Germinal center (tissue), 1 donor: ENCODE measurements at regions not wholly inside any gene's neighbourhood (a gene's known extent, or its start where the extent isn't known, plus 50 kb on each side); places are given as distances from the start of the nearest gene placed in this dataset.

Experiments used
- DNase-seq: peaks from one replicate; pipeline ENCODE4 v3.0.0; 2012; ENCODE audit warnings: mixed read lengths, low spot score

DNA sequence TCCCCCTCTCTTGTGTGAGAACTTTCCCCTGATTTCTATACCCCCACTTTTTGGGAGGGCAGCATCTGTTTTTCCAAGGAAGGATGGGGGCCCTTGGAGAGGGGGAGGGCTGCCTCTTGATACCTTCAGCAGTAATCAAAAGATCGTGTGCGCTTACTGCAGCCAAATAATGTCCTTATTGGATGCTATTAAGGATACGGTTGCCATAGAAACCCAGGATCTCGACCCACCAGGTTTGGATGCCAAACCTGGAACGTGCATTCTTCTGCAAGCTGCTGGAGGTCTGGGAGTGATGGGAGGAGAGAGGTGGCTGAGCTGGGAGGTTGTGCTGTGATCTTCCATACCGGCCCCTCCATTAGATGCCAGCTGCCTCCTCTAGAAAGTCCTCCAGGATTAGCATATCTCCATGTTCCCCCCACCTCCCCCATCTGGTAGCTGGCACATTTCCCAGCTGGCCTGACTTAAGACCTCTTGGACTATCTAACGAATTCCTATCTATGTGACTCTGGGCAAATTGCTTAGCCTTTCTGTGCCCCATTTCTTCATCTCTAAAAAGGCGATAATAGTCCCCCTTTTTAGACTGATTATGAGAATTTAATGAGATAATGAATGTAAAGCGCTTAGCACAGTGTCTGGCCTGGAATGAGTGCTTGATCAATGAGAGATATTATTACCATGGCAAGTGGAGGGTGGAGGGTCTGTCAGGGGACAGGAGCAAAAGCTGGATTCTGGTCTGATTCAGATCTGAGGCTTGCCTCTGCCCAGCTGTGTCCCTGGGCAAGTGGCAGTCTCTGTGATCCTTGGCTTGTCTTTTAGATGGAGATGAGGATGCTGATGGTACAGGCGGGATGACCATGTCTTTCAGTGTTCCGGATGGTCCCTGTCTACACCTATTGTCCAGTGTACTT is 78.5 kb upstream of the PCBD1 start:
- DNase-seq, result no peak

DNA sequence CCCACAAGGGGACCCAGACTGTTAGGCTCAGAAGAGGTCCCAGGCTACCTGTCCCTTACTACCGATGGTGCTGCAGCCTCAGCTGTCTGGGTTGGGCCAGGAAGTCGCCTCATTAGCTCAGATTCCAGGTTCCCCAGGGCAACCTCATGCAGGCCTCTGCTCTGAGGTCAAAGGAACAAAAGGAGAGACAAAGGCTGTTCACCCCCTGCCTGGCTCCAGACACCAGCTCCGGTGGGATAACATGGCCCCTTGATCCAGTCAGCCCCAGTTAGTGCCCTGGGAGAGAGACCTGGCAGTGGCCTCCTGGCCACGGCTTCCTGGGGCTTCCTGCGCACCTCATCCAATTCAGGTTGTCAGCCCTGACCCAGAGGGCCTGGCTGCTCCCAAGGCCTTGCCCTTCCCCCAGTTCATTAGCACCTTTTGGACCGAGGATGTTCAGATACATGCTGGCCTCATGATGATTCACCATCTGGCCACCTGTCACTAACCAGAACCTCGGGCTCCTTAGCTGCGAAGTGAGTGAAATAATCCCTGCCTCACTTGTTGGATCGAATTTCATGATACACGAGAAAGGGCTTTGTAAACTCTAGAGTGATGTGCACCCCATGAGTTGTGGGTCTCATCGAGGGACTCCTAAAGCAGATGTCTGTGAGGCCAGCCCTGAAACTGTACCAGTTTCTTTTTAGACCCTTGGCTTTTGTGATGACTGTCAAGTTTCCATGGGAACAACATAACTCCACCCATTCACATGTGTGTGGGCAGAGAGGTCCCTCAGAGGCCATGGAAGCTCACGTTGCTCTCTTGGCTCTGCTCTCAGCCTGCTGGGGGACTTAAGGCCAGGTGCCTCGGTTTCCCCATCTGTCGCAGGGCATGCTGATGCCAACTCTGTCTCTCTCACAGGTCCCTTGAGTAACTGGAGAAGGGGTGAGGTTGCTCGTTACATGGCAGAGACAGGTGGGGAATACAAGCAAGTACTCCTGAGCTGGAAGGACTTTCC is 79.5 kb upstream of the PCBD1 start:
- DNase-seq, result no peak

DNA sequence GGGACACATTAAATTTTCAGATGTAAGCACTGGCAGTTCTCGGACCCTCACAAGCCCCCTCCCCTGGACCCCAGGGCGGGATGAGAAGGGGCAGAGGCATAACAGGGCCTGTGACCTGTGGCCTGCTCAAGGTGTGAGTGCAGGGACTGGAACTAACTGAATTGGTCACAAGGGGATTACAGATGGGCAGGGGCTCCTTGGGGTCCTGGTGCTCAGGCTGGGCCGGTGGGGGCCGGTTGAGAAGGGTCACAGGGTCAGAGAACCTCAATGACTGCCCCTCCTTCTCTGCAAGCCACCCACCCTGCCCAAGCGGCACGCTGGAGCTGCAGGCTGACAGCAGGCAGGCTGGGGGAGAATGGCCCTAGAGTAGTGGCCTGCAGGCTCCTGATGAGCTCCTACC is 80.8 kb upstream of the PCBD1 start:
- DNase-seq, result no peak

DNA sequence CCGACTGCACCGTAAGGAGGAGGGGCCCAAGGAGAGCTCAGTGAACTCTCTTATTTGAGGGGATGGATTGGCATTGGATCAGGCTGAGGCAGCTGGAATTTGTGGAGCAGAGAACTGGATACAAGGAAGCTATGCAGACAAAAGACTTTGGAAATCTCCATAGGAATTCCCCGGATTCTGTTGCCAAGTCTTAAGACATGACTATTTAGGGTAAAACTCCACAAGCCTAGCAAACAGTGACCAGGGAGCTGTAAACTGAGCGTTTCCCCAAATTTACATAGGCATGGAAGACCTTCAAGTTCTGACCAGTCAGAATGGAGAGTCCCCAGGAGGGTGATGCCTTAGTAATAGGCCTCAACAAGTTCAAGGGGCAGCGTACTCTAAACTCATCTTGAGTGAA is 82.5 kb upstream of the PCBD1 start:
- no peak for DNase-seq

DNA sequence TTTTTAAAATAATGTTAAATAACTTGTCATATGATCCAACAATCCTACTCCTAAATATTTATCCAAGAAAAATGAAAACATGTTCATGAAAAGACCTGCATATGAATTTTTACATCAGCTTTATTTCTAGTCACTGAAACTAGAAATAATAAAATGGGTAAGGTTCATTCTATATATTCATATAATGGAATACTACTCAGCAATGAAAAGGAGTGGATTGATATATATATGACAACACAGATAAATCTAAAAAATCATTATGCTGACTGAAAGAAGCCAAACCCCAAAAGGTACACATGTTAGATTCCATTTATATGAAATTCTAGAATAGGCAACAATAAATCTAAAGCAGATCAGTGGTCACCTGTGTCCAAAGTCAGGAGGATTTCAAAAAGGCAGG is 84.9 kb upstream of the PCBD1 start:
- no peak for DNase-seq

DNA sequence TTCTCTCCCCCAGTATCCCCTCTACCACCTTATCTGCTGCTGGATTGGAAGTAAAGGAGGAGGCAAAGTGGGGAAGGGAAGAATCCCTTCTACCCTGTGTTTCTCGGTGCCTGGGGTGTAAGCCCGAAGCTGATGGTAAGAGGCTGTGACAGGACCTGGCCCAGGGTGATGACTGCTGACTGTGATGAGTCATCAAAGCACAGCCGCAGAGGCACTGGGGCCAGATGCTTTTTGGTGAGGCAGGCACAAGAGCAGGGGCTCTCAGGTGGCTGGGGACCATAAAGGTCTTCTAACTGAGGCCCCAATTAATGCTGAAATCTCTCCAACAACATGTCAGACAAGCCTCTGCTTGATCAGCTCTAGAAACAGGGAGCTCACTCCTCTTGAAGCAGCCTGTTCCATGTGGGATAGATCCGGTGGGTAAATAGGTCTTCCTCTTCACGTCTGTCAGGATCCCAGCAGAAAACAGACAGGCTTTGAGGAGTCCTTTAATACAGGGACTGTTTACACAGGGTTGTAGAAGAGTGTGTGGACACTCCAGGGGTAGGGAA is 86.1 kb upstream of the PCBD1 start:
- no peak for DNase-seq

DNA sequence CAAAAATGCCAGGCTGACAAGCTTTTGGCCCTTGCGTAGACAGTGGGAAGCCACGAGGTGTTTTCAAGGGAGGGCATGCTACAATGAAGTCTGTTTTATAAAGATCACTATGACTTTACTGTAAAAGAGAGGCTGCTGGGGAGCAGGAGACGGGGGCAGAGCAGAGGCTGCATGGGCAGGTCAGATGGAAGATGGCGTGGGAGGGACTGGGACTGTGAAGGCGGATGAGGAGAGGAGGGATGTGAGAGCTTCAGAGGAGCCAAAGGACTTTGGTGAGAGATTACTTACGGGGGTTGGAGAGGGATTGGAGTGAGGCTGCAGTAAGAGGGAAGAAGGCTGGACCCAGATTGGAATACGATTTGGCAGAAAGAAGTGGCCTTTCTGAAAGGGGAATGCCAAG is 86.6 kb upstream of the PCBD1 start:
- DNase-seq, result no peak

DNA sequence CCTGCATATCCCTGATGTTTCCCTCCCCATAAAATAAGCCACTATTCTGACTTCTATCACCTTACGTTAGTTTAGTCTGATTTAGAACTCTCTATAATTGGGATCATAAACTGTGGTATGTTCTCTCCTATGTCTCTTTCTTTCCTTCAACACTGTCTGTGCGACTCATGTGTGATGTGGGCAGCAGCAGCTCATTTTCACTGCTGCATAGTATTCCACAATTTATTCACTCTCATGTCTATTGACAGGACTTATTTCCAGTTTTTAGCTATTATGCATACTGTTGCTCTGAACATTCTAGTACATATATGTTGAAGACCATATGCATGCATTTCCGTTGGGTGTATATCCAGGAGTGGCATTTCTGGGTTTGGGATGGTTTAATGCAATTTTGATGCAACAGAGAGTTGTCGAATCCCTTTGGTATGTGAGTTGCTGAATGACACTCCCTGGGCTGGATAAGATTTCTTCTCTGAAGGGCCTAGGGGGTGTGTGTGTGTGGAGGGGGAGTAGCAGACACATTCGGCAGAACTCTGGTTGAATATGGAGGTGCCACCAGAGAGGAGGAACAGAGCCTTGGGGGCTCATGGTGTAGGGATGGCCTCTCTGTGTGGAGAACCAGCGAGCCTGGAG is 87.8 kb upstream of the PCBD1 start:
- DNase-seq, result no peak

DNA sequence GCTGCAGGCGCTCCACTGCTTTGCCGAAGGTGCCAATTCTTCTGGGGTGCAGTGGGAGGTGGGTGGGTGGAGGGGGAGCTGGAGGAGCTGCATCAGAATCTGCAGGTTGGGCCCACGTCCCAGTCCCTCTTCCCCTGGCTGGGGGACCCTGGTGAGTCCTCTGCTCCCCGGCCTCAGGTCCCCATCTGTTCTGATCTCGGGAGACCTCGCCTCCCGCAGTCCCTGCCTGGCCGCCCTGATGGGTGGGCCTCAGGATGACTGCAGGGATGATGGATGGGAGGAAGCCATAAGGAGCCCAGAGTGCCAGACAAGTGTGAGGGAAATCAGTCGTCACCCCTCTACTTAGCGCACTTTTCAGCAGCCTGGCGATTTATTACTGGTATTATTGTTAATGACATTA is 89.3 kb upstream of the PCBD1 start:
- no peak for DNase-seq

DNA sequence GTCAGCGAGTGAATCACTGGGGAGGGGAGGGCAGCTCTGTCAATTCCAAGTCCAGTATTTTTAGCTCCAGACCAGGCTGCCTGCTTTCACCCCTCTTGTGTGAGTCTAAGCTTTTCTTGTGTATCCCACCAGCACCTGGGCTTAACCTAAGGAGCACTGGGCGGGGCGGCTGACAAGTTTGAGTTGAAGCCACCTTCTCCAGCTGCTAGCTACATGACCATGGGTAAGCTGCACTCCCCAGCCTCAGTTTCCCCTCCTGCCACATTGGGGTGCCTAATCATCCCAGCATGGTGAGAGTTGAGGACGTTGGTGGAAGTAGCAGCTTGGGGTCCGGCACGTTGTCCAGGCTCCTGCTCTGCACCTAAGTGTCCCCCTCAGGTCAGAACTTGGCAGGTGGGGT is 89.8 kb upstream of the PCBD1 start:
- DNase-seq, result no peak

DNA sequence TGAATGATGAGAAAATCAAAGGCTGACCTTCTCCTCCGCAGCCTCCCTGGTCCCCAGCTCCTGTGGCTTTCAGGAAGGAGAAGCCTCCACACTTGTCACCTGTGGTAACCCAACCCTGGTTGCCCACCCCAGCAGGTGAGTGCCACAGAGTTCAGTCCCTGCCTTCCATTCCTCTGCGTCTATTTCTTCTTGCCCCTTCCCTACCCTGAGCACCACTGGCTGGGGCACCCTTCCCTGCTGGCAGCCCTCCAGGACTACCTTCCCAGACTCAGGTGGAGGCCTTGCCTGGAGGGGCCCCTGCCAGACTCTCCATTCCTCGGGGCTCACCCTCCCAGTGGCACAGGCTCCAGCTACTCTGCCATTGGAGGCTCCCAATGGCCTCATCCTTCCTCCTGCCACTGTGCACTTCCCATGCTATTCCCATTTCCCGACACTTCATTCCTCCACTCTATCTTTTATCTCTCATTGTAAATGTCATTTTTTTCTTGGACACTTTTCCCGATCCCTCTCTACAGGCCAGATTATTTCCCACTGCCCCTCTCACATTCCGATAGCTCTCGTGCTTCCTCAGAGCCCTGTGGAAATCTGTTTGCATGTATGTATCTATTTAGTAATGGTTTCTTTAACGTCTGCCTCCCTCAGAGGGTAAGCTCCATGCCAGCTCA is 90.6 kb upstream of the PCBD1 start:
- no peak for DNase-seq

DNA sequence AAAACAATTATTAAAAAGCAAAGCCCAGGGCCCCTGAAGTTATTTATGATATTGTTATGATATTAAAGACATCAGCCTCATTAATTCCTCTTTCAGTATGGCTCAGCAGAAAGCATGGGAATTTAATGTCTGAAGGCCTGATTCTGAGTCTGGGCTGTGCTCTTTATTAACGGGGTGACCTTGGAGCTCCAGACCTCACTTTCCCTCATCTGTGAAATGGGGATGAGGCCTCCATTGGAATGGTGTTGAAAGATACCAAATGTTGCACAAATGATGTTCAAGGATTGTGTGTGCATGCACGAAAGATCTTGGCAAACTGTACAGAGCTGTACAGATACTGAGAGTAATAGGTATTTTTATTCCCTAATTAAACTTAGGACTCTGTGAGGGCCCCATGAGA is 92.3 kb upstream of the PCBD1 start:
- no peak for DNase-seq

DNA sequence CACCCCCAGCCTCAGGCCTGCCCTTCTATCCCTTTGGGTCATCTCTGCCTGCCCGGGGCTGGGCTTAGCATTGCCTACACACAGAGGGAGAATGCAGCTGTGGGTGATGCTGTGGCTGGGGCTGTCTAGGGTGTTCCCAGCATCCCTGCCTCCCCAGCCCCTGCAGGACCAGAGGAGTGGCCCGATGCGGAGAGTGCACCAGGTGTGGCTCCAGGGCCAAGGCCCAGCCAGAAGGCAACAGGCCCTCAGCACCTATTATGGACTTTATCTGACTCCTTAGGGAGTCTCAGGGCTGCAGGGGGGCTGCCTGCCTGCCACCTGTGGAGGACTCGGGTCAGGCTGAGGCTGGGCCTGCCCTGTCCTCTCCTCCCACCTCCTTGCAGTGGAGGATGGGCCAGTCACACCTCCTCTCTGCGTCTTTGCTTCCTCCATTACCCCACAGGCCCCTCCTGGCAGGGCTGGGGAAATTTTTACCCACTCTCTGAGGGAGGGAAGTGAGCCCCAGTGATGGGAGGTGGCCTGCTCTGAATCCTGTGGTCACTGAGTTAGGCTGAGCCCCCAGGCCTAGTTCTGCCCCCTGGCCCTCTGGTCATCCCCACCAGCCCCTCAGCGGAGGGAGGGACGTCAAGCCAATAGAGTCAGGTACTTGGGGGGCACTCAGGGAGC is 92.9 kb upstream of the PCBD1 start:
- no peak for DNase-seq

DNA sequence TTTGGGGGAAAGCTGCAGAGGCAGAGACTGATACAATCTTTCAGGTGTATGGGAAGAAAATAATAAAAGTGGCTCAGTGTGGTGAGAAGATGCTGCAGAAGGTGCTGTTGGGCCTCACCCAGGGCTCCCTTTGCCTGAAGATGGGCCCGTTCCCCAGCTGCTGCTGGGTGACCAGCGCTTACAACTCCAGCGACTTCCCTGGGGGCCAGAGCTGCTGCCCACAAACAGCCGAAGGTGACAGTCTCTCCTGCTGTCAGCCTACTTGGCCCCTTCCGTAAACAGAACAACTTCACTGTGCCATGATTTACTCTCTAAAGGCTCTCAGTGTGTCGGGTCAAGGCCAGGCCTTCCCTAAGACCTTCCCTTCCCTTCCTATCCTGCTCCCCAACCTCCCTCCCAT is 93.6 kb upstream of the PCBD1 start:
- DNase-seq, result no peak

DNA sequence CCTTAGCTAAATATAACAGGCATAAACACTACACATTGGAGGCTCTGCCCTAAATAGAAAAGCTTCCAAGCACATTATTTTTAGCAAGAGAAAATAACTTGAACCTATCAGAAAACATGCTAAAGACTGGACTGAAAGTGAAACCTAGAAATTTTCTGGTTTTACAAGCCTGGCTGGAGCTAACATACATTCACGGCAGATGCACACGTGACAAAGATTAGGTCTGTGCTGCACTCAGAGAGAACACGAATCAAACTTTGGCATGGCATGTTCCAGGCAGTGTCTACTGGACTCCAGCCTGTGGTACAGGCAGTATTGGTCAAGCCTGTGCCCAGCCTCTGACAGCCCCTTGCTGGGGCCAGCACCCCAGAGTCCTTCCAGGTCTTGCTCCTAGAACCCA is 94.1 kb upstream of the PCBD1 start:
- no peak for DNase-seq

DNA sequence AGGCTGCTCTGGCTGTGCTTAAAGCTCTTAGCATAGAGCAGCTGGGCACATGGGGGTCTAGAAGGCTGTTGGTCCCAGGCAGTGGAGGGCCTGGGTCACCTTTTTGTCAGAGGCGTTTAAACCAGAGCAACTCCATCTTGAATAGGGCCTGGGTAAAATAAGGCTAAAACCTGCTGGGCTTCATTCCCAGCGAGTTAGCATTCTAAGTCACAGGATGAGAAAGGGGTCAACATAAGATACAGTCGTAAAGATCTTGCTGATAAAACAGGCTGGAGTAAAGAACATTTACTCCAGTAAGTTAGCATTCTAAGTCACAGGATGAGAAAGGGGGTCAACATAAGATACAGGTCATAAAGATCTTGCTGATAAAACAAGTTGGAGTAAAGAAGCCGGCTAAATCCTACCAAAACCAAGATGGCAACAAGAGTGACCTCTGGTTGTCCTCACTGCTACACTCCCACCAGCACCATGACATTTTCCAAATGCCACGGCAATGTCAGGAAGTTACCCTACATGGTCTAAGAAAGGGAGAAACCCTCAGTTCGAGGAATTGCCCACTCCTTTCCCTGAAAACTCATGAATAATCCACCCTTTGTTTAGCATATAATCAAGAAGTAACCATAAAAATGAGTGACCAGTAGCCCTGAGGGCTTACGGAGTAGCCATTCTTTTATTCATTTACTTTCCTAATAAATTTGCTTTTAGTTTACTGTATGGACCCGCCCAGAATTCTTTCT is 96.8 kb upstream of the PCBD1 start:
- no peak for DNase-seq

DNA sequence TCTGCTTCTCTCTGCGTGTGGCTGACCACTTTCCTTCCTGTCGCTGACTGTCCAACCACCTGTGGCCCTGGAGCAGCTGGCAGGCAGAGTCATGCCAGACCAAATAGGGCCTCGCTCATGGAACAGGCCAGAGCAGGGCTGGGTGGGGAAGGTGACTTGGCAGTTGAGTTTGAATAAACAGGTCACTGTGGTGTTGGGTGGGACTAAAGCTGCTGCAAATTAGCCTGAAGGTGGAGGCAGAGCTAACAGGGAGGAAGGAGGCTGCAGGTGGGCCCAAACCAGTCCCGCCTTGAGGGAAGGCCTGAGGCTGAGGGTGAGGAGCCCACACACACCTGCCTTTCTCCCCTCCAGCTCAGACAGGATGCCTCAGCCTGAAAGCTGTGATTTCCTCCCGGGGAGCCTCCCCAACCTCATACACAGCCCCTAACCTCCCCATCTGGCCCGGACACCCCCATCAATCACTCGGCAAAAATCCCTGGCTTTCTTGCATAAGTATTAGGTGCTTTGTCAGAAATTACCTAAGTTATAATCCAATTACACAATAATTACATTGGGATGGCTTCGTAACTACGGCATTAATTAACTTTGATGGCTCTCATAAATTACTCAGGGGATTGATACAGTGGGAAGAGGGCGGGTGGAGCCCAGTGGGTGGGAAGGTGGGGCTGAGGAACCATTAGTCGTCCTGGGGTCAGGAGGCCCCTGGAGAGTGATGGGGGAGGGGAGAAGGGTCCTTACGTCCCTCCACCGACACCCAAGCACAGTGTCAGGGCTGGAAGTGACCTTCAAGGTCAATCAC is 97.7 kb upstream of the PCBD1 start:
- no peak for DNase-seq

DNA sequence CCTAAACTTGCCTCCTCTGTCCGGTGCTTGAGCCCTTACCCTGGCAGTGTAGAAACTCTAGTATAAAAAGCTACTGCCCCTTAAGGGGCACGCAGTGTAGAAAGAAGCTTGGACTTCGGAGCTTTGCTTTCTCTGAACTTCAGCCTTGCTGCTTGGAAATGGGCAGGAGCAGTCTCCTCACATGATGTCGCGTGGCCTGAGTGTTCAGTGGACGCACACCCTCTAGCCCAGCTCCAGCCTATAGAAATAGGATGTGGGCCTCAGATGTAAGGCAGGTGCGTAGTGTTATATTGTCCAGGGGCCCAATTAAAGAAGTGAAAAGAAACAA is 98.2 kb upstream of the PCBD1 start:
- no peak for DNase-seq

DNA sequence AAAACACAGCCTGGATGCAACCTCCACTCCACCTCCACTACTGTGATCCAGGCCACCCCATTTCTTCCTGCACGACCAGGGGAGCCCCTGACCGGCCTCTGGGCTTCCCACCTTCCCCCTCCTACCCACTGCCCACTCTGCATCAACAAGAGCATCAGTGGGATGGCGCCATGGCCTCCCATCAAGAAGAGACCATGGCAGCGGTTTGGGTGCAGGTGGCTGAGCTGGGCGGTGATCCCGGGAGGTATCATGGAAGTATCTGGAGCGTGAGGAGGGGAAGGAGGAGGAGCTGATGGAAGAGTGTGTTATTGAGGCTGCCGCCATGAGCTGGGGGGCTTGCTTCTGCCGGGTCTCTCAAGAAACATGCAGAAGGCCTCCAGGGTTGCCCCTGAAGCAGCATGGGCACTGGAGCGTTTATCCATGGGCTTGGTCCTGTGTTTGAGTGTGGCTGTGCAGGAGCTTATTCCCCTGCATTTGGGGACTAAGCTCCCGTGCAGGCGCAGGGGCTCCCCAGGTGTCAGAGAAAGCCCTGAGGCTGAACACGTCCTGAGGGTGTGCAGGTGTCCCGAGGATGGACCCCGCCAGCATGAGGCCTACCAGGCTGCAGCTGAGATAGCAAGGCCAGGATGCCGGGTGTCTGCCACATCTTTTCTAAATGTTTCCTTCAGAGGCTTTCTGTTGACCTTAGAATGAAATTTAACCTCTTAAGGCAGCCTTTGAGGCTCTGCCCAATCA is 99.2 kb upstream of the PCBD1 start:
- no peak for DNase-seq
